ENCODE measurements at regions not wholly inside any gene's neighbourhood (a gene's known extent, or its start where the extent isn't known, plus 50 kb on each side); places are given as distances from the start of the nearest gene placed in this dataset.
A peak's percentile ranks its signal among the peaks of the same experiment; 100 is the strongest.

DNA sequence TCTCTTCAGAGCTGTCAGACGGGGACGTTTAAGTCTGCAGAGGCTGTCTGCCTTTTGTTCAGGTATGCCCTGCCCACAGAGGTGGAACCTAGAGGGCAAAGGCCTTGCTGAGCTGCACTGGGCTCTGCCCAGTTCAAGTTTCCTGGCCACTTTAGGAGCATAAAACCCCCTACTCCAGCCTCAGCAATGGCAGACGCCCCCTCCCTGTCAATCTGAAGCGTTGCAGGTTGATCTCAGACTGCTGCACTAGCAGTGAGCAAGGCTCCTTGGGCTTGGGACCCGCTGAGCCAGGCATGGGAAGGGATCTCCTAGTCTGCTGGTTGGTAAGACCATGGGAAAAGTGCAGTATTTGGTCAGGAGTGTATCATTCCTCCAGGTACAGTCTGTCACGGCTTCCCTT lies 66.6 kb upstream of the TP53I11 start:
- H3K36me3 ChIP-seq (ENCODE audit: control insufficient read depth in 2 of 2, extremely low read depth in 1 of 2, insufficient read depth in 2 of 2, low read length in 2 of 2): no peaks in the 10 kb centered on the region
- DNase-seq (ENCODE audit: low read depth, low spot score) (no peak), FAIRE-seq (no peak)
- no peak overlapping the region for H3K27ac ChIP-seq (ENCODE audit: control insufficient read depth, insufficient read depth, low read length)
- dilution Hi-C loops (cut with MboI; ENCODE audit: extremely low pct_ligation_motif_present, low sequenced_read_pairs): no loop called here
- no peak overlapping the region for H3K4me2 ChIP-seq (ENCODE audit: control insufficient read depth, extremely low read depth, insufficient read depth, low read depth, low read length)
- H4K20me1 ChIP-seq (ENCODE audit: control insufficient read depth, extremely low read depth, insufficient read depth, low read length): no peaks in the 10 kb centered on the region
- H3K4me1 ChIP-seq (ENCODE audit: control insufficient read depth, extremely low read depth, insufficient read depth, low read length): no peaks in the 10 kb centered on the region
- H3K9ac ChIP-seq (ENCODE audit: control insufficient read depth, extremely low read depth, insufficient read depth, low read length): no peak overlapping the region
- TF ChIP-seq, protein P1, sequence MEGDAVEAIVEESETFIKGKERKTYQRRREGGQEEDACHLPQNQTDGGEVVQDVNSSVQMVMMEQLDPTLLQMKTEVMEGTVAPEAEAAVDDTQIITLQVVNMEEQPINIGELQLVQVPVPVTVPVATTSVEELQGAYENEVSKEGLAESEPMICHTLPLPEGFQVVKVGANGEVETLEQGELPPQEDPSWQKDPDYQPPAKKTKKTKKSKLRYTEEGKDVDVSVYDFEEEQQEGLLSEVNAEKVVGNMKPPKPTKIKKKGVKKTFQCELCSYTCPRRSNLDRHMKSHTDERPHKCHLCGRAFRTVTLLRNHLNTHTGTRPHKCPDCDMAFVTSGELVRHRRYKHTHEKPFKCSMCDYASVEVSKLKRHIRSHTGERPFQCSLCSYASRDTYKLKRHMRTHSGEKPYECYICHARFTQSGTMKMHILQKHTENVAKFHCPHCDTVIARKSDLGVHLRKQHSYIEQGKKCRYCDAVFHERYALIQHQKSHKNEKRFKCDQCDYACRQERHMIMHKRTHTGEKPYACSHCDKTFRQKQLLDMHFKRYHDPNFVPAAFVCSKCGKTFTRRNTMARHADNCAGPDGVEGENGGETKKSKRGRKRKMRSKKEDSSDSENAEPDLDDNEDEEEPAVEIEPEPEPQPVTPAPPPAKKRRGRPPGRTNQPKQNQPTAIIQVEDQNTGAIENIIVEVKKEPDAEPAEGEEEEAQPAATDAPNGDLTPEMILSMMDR (optimal IDR thresholded peaks at IDR 0.05 in 1 of 3, IDR thresholded peaks at IDR 0.05 in 1 of 3, conservative IDR thresholded peaks at IDR 0.05 in 1 of 3; ENCODE audit: extremely low read depth in 1 of 3, insufficient read depth in 2 of 3, low read length in 3 of 3): peak in 2 of 3 experiments; percentile 12 to 16
- TF ChIP-seq EZH2 (IDR thresholded peaks at IDR 0.05; ENCODE audit: low read length): no peak
- H3K4me3 ChIP-seq (ENCODE audit: control insufficient read depth in 2 of 3, extremely low read depth in 1 of 3, insufficient read depth in 2 of 3, low read depth in 1 of 3, low read length in 3 of 3): no peak overlapping the region
- H3K27me3 ChIP-seq (ENCODE audit: control insufficient read depth, extremely low read depth, insufficient read depth, low read length): peaks cover 8% of the 10 kb centered on the region
- H3K9me3 ChIP-seq (ENCODE audit: control insufficient read depth, low read depth, low read length): no peaks in the 10 kb centered on the region
- no peaks in the 10 kb centered on the region for H3K9me1 ChIP-seq (ENCODE audit: control insufficient read depth, extremely low read depth, insufficient read depth, low read length)
- H3K79me2 ChIP-seq (ENCODE audit: control insufficient read depth, insufficient read depth, low read length): no peaks in the 10 kb centered on the region
- H2AFZ ChIP-seq (ENCODE audit: control insufficient read depth, low read length): no peak overlapping the region

DNA sequence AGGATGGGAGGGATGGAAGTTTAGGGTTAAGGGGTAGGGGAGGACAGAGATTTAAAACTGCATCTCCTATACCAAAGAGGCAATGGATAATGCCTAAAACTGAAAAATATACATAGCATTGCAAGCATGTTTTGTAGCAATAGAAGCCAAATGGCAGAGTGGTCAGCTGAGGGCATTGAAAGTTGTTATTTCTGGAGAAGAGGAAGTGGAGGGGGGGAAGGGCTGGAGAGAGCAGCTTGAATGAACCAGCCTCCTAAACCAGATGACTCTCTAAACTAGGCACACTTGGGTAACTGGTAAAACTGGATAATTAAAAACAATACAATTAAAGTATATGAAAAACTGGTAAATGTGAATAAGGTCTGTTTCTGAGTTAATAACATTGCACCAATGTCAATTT lies 70.3 kb upstream of the TP53I11 start:
- dilution Hi-C loops (cut with MboI; ENCODE audit: extremely low pct_ligation_motif_present, low sequenced_read_pairs): no loop called here
- H3K9me3 ChIP-seq (ENCODE audit: control insufficient read depth, low read depth, low read length): no peaks in the 10 kb centered on the region
- FAIRE-seq (no peak), DNase-seq (ENCODE audit: low read depth, low spot score) (no peak)
- no peaks in the 10 kb centered on the region for H3K79me2 ChIP-seq (ENCODE audit: control insufficient read depth, insufficient read depth, low read length)
- TF ChIP-seq EZH2 (IDR thresholded peaks at IDR 0.05; ENCODE audit: low read length): no peak
- TF ChIP-seq, protein P1 (optimal IDR thresholded peaks at IDR 0.05 in 1 of 3, IDR thresholded peaks at IDR 0.05 in 1 of 3, conservative IDR thresholded peaks at IDR 0.05 in 1 of 3; ENCODE audit: extremely low read depth in 1 of 3, insufficient read depth in 2 of 3, low read length in 3 of 3): no peak
- H3K27ac ChIP-seq (ENCODE audit: control insufficient read depth, insufficient read depth, low read length): no peak overlapping the region
- no peaks in the 10 kb centered on the region for H3K4me1 ChIP-seq (ENCODE audit: control insufficient read depth, extremely low read depth, insufficient read depth, low read length)
- no peak overlapping the region for H3K4me3 ChIP-seq (ENCODE audit: control insufficient read depth in 2 of 3, extremely low read depth in 1 of 3, insufficient read depth in 2 of 3, low read depth in 1 of 3, low read length in 3 of 3)
- H3K27me3 ChIP-seq (ENCODE audit: control insufficient read depth, extremely low read depth, insufficient read depth, low read length): peaks cover 8% of the 10 kb centered on the region
- no peaks in the 10 kb centered on the region for H3K36me3 ChIP-seq (ENCODE audit: control insufficient read depth in 2 of 2, extremely low read depth in 1 of 2, insufficient read depth in 2 of 2, low read length in 2 of 2)
- no peaks in the 10 kb centered on the region for H4K20me1 ChIP-seq (ENCODE audit: control insufficient read depth, extremely low read depth, insufficient read depth, low read length)
- no peak overlapping the region for H2AFZ ChIP-seq (ENCODE audit: control insufficient read depth, low read length)
- H3K9me1 ChIP-seq (ENCODE audit: control insufficient read depth, extremely low read depth, insufficient read depth, low read length): no peaks in the 10 kb centered on the region
- H3K9ac ChIP-seq (ENCODE audit: control insufficient read depth, extremely low read depth, insufficient read depth, low read length): no peak overlapping the region
- H3K4me2 ChIP-seq (ENCODE audit: control insufficient read depth, extremely low read depth, insufficient read depth, low read depth, low read length): no peak overlapping the region
